Endothelial cell of umbilical vein (primary cell): ENCODE measurements at regions not wholly inside any gene's neighbourhood (a gene's known extent, or its start where the extent isn't known, plus 50 kb on each side); places are given as distances from the start of the nearest gene placed in this dataset.

Source experiments
- BruUV-seq: library from RNA; stranded (reverse); fragments of 400-500 nt; replicated peaks from 2 replicates; lab custom pipeline; 2021; lab: Mats Ljungman, UMichigan
- CTCF ChIA-PET: fragments of 300-600, 350-600 bp; sonication (Branson Sonifier 250); formaldehyde crosslinking; loops from one replicate; lab custom pipeline; 2021; ENCODE audit warnings: antibody characterized with exemption, inconsistent platforms; lab: Charles Lee
- POLR2A ChIA-PET: fragments of 300-600, 350-600 bp; sonication (Branson Sonifier 250); formaldehyde crosslinking; loops from one replicate; lab custom pipeline; 2021; ENCODE audit warnings: antibody characterized with exemption, inconsistent platforms; lab: Charles Lee
- DNase-seq: peaks from one replicate; pipeline ENCODE4 v3.0.0-alpha.2; 2011; ENCODE audit warnings: low read depth, low spot score
- FAIRE-seq: peaks from 2 replicates; lab custom pipeline; 2011; peaks lifted over from hg19 to GRCh38; lab: Jason Lieb, UNC
- H2AFZ ChIP-seq: 2 replicates; pipeline ENCODE4 v1.6.0; 2012; ENCODE audit warnings: low read depth, low read length, control low read depth, inconsistent platforms
- H3K27ac ChIP-seq: 2 replicates; pipeline ENCODE4 v1.5.1; 2011; ENCODE audit warnings: low read depth, mild to moderate bottlenecking, control low read depth, low read length, moderate library complexity; ENCODE audit not compliant: insufficient read depth
- H3K27me3 ChIP-seq, 2 experiments: 2 replicates each; pipeline versions ENCODE4 v1.6.0 to v1.6.1; 2011; ENCODE audit warnings: low read length in 2 of 2, mixed read lengths in 1 of 2; ENCODE audit not compliant: control insufficient read depth in 2 of 2, insufficient read depth in 2 of 2
- H3K36me3 ChIP-seq, 2 experiments: 2 replicates in 1 of 2; 3 replicates in 1 of 2; pipeline ENCODE4 v1.5.1; 2011; ENCODE audit warnings: low read length in 2 of 2, mild to moderate bottlenecking in 1 of 2, moderate library complexity in 1 of 2; ENCODE audit not compliant: control insufficient read depth in 2 of 2, insufficient read depth in 2 of 2; ENCODE audit errors: extremely low read depth in 1 of 2
- H3K4me1 ChIP-seq: 3 replicates; pipeline ENCODE4 v1.5.1; 2011; ENCODE audit warnings: mild to moderate bottlenecking, low read length; ENCODE audit not compliant: control insufficient read depth, insufficient read depth; ENCODE audit errors: extremely low read depth
- H3K4me2 ChIP-seq: 2 replicates; pipeline ENCODE4 v1.6.1; 2011; ENCODE audit warnings: low read length, control low read depth, mixed read lengths; ENCODE audit not compliant: insufficient read depth
- H3K4me3 ChIP-seq, 3 experiments: fragments of 200-600 bp in 1 of 3; sonication (generic), shearing (Covaris generic) in 1 of 3; replicated peaks in 1 of 3; 2 replicates each; pipeline ENCODE4 v1.5.1; 2011 to 2016; ENCODE audit warnings: control low read depth in 3 of 3, low read length in 3 of 3, mild to moderate bottlenecking in 2 of 3, inconsistent platforms in 1 of 3, low read depth in 1 of 3, moderate library complexity in 1 of 3; ENCODE audit not compliant: insufficient read depth in 1 of 3
- H3K79me2 ChIP-seq: 2 replicates; pipeline ENCODE4 v1.6.0; 2012; ENCODE audit warnings: low read length, inconsistent platforms; ENCODE audit not compliant: control insufficient read depth, insufficient read depth
- H3K9ac ChIP-seq: replicated peaks from 2 replicates; pipeline ENCODE3; 2011; ENCODE audit warnings: low read length, control low read depth; ENCODE audit not compliant: insufficient read depth; ENCODE audit errors: extremely low read depth
- H3K9me1 ChIP-seq: replicated peaks from 3 replicates; pipeline ENCODE4 v1.6.0; 2011; ENCODE audit warnings: mild to moderate bottlenecking, low read length; ENCODE audit not compliant: control insufficient read depth, insufficient read depth; ENCODE audit errors: extremely low read depth
- H3K9me3 ChIP-seq: replicated peaks from 2 replicates; pipeline ENCODE4 v1.5.1; 2012; ENCODE audit warnings: low read length, inconsistent platforms; ENCODE audit not compliant: control insufficient read depth, insufficient read depth
- H4K20me1 ChIP-seq: replicated peaks from 2 replicates; pipeline ENCODE3; 2011; ENCODE audit warnings: mild to moderate bottlenecking, low read length; ENCODE audit not compliant: control insufficient read depth, insufficient read depth; ENCODE audit errors: extremely low read depth
- CTCF ChIP-seq, 2 donors: IDR thresholded peaks; 1 replicate in 1 of 2; 2 replicates in 1 of 2; pipeline ENCODE4 v1.5.1; 2011; ENCODE audit warnings: low read length in 2 of 2, mild to moderate bottlenecking in 2 of 2, moderate library complexity in 2 of 2, control low read depth in 1 of 2, inconsistent platforms in 1 of 2, low read depth in 1 of 2; ENCODE audit not compliant: insufficient read depth in 1 of 2; ENCODE audit errors: extremely low read depth in 1 of 2
- EZH2 ChIP-seq: IDR thresholded peaks from 2 replicates; pipeline ENCODE4 v1.6.1; 2012; ENCODE audit warnings: borderline replicate concordance, low read depth, mild to moderate bottlenecking, moderate library complexity, low read length, inconsistent platforms; ENCODE audit not compliant: severe bottlenecking
- FOS ChIP-seq: IDR thresholded peaks from 2 replicates; pipeline ENCODE4 v1.6.1; 2011; ENCODE audit warnings: mild to moderate bottlenecking, low read length, moderate library complexity, borderline replicate concordance; ENCODE audit not compliant: insufficient read depth
- GATA2 ChIP-seq: IDR thresholded peaks from 2 replicates; pipeline ENCODE4 v1.7.0; 2011; ENCODE audit warnings: low read depth, mild to moderate bottlenecking, moderate library complexity, mixed read lengths, low read length; ENCODE audit not compliant: insufficient read length, insufficient read depth
- JUN ChIP-seq: IDR thresholded peaks from 2 replicates; pipeline ENCODE4 v1.6.1; 2011; ENCODE audit warnings: borderline replicate concordance, low read depth; ENCODE audit not compliant: insufficient read length, insufficient read depth
- MAX ChIP-seq: IDR thresholded peaks from 2 replicates; pipeline ENCODE4 v1.6.1; 2011; ENCODE audit not compliant: insufficient read depth, insufficient read length
- MYC ChIP-seq: IDR thresholded peaks from one replicate; pipeline ENCODE4 v1.6.1; 2011; ENCODE audit warnings: mild to moderate bottlenecking, low read depth, low read length
- POLR2A ChIP-seq: IDR thresholded peaks from 2 replicates; pipeline ENCODE4 v1.6.1; 2012; ENCODE audit warnings: low read depth, mild to moderate bottlenecking, control low read depth, low read length
- POLR2AphosphoS5 ChIP-seq: IDR thresholded peaks from 2 replicates; pipeline ENCODE4 v1.6.1; 2012; ENCODE audit warnings: low read depth, mild to moderate bottlenecking, control low read depth, low read length, moderate library complexity; ENCODE audit not compliant: insufficient read depth
- dilution Hi-C: fragments of 300-500 bp; cut with MboI; formaldehyde crosslinking; loops from one replicate; pipeline ENCODE4 v1.15.0; 2019; ENCODE audit warnings: low sequenced_read_pairs; ENCODE audit not compliant: extremely low pct_ligation_motif_present
- intact Hi-C: fragments of 100-400 bp; cut with micrococcal nuclease; formaldehyde crosslinking; loops from one replicate; pipeline ENCODE4 v1.10.0; 2022

- BruUV-seq: no TSS peak
- H3K27me3 ChIP-seq: no peaks in the 10 kb centered on the region
- H2AFZ ChIP-seq: no peak overlapping the region
- intact Hi-C loops (no loop called here), dilution Hi-C loops (no loop called here)
- no peak for TF ChIP-seq GATA2
- H4K20me1 ChIP-seq: no peaks in the 10 kb centered on the region
- no peaks in the 10 kb centered on the region for H3K9me3 ChIP-seq
- no peaks in the 10 kb centered on the region for H3K4me1 ChIP-seq
- no peaks in the 10 kb centered on the region for H3K9me1 ChIP-seq
- H3K4me3 ChIP-seq: no peak overlapping the region
- FAIRE-seq (no peak), DNase-seq (no peak)
- ChIA-PET POLR2A (no interaction called here), CTCF (interaction anchor here (0.7 kb wide), 1 partner anchor 34 kb away, joined by 3 read pairs; no protein-coding TSS in a partner anchor)
- H3K4me2 ChIP-seq: no peak overlapping the region
- no peak overlapping the region for H3K27ac ChIP-seq
- no peaks in the 10 kb centered on the region for H3K79me2 ChIP-seq
- H3K36me3 ChIP-seq: no peaks in the 10 kb centered on the region
- H3K9ac ChIP-seq: no peak overlapping the region
Measured at GRCh38 chr7:15866753-15867152, 180.3 kb upstream of the MEOX2 start.

GRCh38 chr7:15864626-15864991, 178.1 kb upstream of the MEOX2 start:
- POLR2A ChIA-PET: no interaction called here
- CTCF ChIA-PET: no interaction called here
- Histone ChIP-seq H3K4me3 (no peak overlapping the region), H3K4me2 (no peak overlapping the region), H2AFZ (no peak overlapping the region), H3K9me3 (no peaks in the 10 kb centered on the region), H3K4me1 (no peaks in the 10 kb centered on the region), H3K27ac (no peak overlapping the region), H3K79me2 (no peaks in the 10 kb centered on the region), H3K36me3 (no peaks in the 10 kb centered on the region), H3K9ac (no peak overlapping the region), H3K9me1 (no peaks in the 10 kb centered on the region), H3K27me3 (no peaks in the 10 kb centered on the region), H4K20me1 (no peaks in the 10 kb centered on the region)
- FAIRE-seq: no peak
- TF ChIP-seq POLR2A: no peak
- no peak for TF ChIP-seq EZH2
- TF ChIP-seq JUN: no peak
- no peak for TF ChIP-seq FOS
- TF ChIP-seq GATA2: no peak
- no peak for TF ChIP-seq MAX
- no peak for TF ChIP-seq POLR2AphosphoS5
- TF ChIP-seq CTCF (IDR thresholded peaks at IDR 0.05; ENCODE audit: extremely low read depth in 1 of 2, insufficient read depth in 1 of 2, low read depth in 1 of 2, low read length in 2 of 2): no peak
- no peak for TF ChIP-seq MYC
- no peak for DNase-seq
- no TSS peak for BruUV-seq
- intact Hi-C loops (no loop called here), dilution Hi-C loops (no loop called here)
